ENCODE measurements at regions not wholly inside any gene's neighbourhood (a gene's known extent, or its start where the extent isn't known, plus 50 kb on each side); places are given as distances from the start of the nearest gene placed in this dataset.
"Not testable (repeated sequence)": the region's sequence is repeated elsewhere in the genome, so short reads cannot be mapped to it uniquely, and the experiment has no call there.

GRCh38 chr12:87597114-87597513, 432.1 kb downstream of the C12orf50 start:
- no peak for DNase-seq (ENCODE audit: low spot score)
- no peak for TF ChIP-seq CTCF (IDR thresholded peaks at IDR 0.05; ENCODE audit: extremely low read depth, missing control alignments)

- no peak for TF ChIP-seq CTCF (IDR thresholded peaks at IDR 0.05; ENCODE audit: extremely low read depth, missing control alignments)
- no peak for DNase-seq (ENCODE audit: low spot score)
Measured at GRCh38 chr12:87596636-87597035, 432.6 kb downstream of the C12orf50 start.

- DNase-seq (ENCODE audit: low spot score) = no peak
- TF ChIP-seq CTCF (IDR thresholded peaks at IDR 0.05; ENCODE audit: extremely low read depth, missing control alignments) = no peak
Measured at GRCh38 chr12:87596134-87596533, 433.1 kb downstream of the C12orf50 start.

GRCh38 chr12:87585882-87586557, 443.2 kb downstream of the C12orf50 start:
- no peak for DNase-seq (ENCODE audit: low spot score)
- TF ChIP-seq CTCF (IDR thresholded peaks at IDR 0.05; ENCODE audit: extremely low read depth, missing control alignments) = no peak

- DNase-seq (ENCODE audit: low spot score) = not testable (repeated sequence)
Measured at GRCh38 chr12:87579091-87579490, 450.1 kb downstream of the C12orf50 start.

- DNase-seq (ENCODE audit: low spot score) = no peak
- no peak for TF ChIP-seq CTCF (IDR thresholded peaks at IDR 0.05; ENCODE audit: extremely low read depth, missing control alignments)
Measured at GRCh38 chr12:87575906-87576305, 453.3 kb downstream of the C12orf50 start.

- not testable (repeated sequence) for DNase-seq (ENCODE audit: low spot score)
Measured at GRCh38 chr12:87566918-87567317, 462.3 kb downstream of the C12orf50 start.

- no peak for DNase-seq (ENCODE audit: low spot score)
- TF ChIP-seq CTCF (IDR thresholded peaks at IDR 0.05; ENCODE audit: extremely low read depth, missing control alignments) = no peak
Measured at GRCh38 chr12:87556985-87557384, 472.2 kb downstream of the C12orf50 start.

GRCh38 chr12:87531213-87531612, 498.0 kb downstream of the C12orf50 start:
- not testable (repeated sequence) for DNase-seq (ENCODE audit: low spot score)

All from GM20000 (cell line).